Peyer's patch (tissue), 4 donors: ENCODE measurements at regions not wholly inside any gene's neighbourhood (a gene's known extent, or its start where the extent isn't known, plus 50 kb on each side); places are given as distances from the start of the nearest gene placed in this dataset.

Source experiments
- POLR2A ChIP-seq, 2 donors: fragments of 450-650 bp; IDR thresholded peaks; one replicate each; pipeline ENCODE4 v1.5.1; 2017; ENCODE audit warnings: antibody characterized with exemption in 2 of 2, mild to moderate bottlenecking in 2 of 2, moderate library complexity in 2 of 2
- TF ChIP-seq, protein P1 (sequence below), 6 experiments: fragments of 450-650 bp in 4 of 6; fragments of 200-600 bp in 2 of 6; sonication (generic) in 1 of 6; IDR thresholded peaks; one replicate each; pipeline ENCODE4 v1.5.1; 2017 to 2019; ENCODE audit warnings: antibody characterized with exemption in 6 of 6, mild to moderate bottlenecking in 3 of 6, moderate library complexity in 1 of 6

DNA sequence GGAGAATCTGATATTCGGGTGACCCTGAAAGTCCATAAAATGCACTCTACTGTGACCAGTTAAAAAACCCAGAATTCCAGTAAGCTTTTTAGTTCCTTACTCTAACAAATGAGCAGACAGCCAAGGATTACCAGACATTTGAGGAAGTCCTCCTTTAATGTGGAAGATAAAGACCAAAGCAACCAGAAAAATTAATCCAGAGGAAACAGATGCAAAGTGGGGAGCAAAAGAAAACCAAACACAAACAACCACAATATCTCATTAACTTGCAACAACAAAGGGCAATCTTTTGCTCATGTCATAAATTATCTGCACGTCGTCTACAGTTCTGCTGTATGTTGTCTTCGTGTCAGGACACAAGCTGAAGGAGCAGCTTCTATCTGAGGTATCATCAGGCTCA lies 164.4 kb downstream of the PJA1 start:
- TF ChIP-seq, protein P1, sequence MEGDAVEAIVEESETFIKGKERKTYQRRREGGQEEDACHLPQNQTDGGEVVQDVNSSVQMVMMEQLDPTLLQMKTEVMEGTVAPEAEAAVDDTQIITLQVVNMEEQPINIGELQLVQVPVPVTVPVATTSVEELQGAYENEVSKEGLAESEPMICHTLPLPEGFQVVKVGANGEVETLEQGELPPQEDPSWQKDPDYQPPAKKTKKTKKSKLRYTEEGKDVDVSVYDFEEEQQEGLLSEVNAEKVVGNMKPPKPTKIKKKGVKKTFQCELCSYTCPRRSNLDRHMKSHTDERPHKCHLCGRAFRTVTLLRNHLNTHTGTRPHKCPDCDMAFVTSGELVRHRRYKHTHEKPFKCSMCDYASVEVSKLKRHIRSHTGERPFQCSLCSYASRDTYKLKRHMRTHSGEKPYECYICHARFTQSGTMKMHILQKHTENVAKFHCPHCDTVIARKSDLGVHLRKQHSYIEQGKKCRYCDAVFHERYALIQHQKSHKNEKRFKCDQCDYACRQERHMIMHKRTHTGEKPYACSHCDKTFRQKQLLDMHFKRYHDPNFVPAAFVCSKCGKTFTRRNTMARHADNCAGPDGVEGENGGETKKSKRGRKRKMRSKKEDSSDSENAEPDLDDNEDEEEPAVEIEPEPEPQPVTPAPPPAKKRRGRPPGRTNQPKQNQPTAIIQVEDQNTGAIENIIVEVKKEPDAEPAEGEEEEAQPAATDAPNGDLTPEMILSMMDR (IDR thresholded peaks at IDR 0.05) = no peak
- TF ChIP-seq POLR2A (IDR thresholded peaks at IDR 0.05) = no peak
